ENCODE measurements at regions not wholly inside any gene's neighbourhood (a gene's known extent, or its start where the extent isn't known, plus 50 kb on each side); places are given as distances from the start of the nearest gene placed in this dataset.

DNA sequence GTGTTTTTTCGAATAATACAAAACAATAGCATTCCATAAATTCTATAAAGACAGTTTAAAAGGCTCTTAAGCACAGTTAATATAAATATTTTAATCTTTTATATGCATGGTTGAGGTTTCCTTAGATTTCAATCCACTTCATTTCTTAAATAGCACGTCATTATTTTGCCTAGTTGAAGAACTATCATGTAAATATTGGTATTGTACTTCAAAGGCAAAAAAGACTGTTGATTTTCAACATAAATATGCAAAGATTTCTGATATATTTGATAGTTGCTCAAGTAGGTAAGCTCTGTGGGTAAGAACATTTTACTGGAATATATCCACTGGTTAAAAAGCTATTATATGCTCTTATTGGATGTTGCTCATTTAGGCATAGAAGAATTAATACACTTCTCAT, 458.6 kb downstream of the NR2F1-AS1 start:
- TF ChIP-seq POLR2AphosphoS5 (IDR thresholded peaks at IDR 0.05) (no peak), EP300 (IDR thresholded peaks at IDR 0.05) (no peak)
- TF ChIP-seq, protein P1, sequence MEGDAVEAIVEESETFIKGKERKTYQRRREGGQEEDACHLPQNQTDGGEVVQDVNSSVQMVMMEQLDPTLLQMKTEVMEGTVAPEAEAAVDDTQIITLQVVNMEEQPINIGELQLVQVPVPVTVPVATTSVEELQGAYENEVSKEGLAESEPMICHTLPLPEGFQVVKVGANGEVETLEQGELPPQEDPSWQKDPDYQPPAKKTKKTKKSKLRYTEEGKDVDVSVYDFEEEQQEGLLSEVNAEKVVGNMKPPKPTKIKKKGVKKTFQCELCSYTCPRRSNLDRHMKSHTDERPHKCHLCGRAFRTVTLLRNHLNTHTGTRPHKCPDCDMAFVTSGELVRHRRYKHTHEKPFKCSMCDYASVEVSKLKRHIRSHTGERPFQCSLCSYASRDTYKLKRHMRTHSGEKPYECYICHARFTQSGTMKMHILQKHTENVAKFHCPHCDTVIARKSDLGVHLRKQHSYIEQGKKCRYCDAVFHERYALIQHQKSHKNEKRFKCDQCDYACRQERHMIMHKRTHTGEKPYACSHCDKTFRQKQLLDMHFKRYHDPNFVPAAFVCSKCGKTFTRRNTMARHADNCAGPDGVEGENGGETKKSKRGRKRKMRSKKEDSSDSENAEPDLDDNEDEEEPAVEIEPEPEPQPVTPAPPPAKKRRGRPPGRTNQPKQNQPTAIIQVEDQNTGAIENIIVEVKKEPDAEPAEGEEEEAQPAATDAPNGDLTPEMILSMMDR (IDR thresholded peaks at IDR 0.05) = no peak
